AG04450 (cell line): ENCODE measurements at regions not wholly inside any gene's neighbourhood (a gene's known extent, or its start where the extent isn't known, plus 50 kb on each side); places are given as distances from the start of the nearest gene placed in this dataset.

Source experiments
- CTCF ChIA-PET: fragments of 300-600, 350-600 bp; formaldehyde crosslinking; extraction: SDS; loops from one replicate; lab custom pipeline; 2022; ENCODE audit warnings: antibody characterized with exemption, inconsistent platforms; lab: Charles Lee
- POLR2A ChIA-PET: fragments of 350-600 bp; formaldehyde crosslinking; extraction: SDS; loops from one replicate; lab custom pipeline; 2021; ENCODE audit warnings: antibody characterized with exemption, inconsistent platforms; lab: Yijun Ruan, JAX
- DNase-seq: peaks from one replicate; pipeline ENCODE4 v3.0.0-alpha.2; 2011; ENCODE audit warnings: low read depth, low spot score
- H3K27ac ChIP-seq: one replicate; pipeline ENCODE4 v1.5.1; 2012; ENCODE audit warnings: low read depth, low read length, control low read depth
- H3K27me3 ChIP-seq: one replicate; pipeline ENCODE4 v1.6.0; 2012; ENCODE audit warnings: low read length; ENCODE audit not compliant: control insufficient read depth, insufficient read depth
- H3K4me3 ChIP-seq: 2 replicates; pipeline ENCODE4 v1.5.1; 2011; ENCODE audit warnings: mild to moderate bottlenecking, low read depth, low read length, control low read depth
- H3K9me3 ChIP-seq: 2 replicates; pipeline ENCODE4 v1.5.1; 2012; ENCODE audit warnings: low read length; ENCODE audit not compliant: control insufficient read depth, insufficient read depth
- CTCF ChIP-seq: IDR thresholded peaks from 2 replicates; pipeline ENCODE4 v1.5.1; 2011; ENCODE audit warnings: low read depth, low read length, control low read depth, inconsistent platforms

GRCh38 chr18:7338846-7339245 lies 108.0 kb downstream of the LRRC30 start:
- Histone ChIP-seq H3K4me3 (no peak overlapping the region), H3K27ac (no peak overlapping the region), H3K27me3 (no peaks in the 10 kb centered on the region), H3K9me3 (peaks cover 3% of the 10 kb centered on the region)
- ChIA-PET POLR2A (no interaction called here), CTCF (no interaction called here)
- DNase-seq: no peak
- TF ChIP-seq CTCF: no peak

GRCh38 chr18:7341581-7342337 lies 110.9 kb downstream of the LRRC30 start:
- no peak overlapping the region for H3K4me3 ChIP-seq
- TF ChIP-seq CTCF: no peak
- ChIA-PET POLR2A (no interaction called here), CTCF (no interaction called here)
- H3K27ac ChIP-seq: no peak overlapping the region
- H3K27me3 ChIP-seq: no peaks in the 10 kb centered on the region
- DNase-seq: no peak
- peaks cover 5% of the 10 kb centered on the region; the same call in 1 of the 2 replicates for H3K9me3 ChIP-seq

- POLR2A ChIA-PET: no interaction called here
- DNase-seq: no peak
- H3K9me3 ChIP-seq: peaks cover 7% of the 10 kb centered on the region
- no peak for TF ChIP-seq CTCF
- no peaks in the 10 kb centered on the region for H3K27me3 ChIP-seq
- no peak overlapping the region for H3K27ac ChIP-seq
- H3K4me3 ChIP-seq: no peak overlapping the region
- CTCF ChIA-PET: no interaction called here
These were observed 118.4 kb downstream of the LRRC30 start for GRCh38 chr18:7349181-7349837.

- ChIA-PET CTCF (no interaction called here), POLR2A (no interaction called here)
- Histone ChIP-seq H3K27me3 (no peaks in the 10 kb centered on the region), H3K27ac (no peak overlapping the region), H3K4me3 (no peak overlapping the region), H3K9me3 (peaks cover 23% of the 10 kb centered on the region)
- TF ChIP-seq CTCF: no peak
- DNase-seq: no peak
These were observed 128.3 kb downstream of the LRRC30 start for GRCh38 chr18:7358989-7359726.
